DOHH2 (cell line): ENCODE measurements at regions not wholly inside any gene's neighbourhood (a gene's known extent, or its start where the extent isn't known, plus 50 kb on each side); places are given as distances from the start of the nearest gene placed in this dataset.

ENCODE experiments used
- EZH2phosphoT487 ChIP-seq: fragments of 200-600 bp; sonication (generic); IDR thresholded peaks from 2 replicates; pipeline ENCODE4 v1.6.1; 2017; ENCODE audit warnings: borderline replicate concordance, mild to moderate bottlenecking, antibody characterized with exemption, low read length, moderate library complexity, mixed read lengths
- TF ChIP-seq, protein P1 (sequence below): fragments of 200-600 bp; sonication (generic); IDR thresholded peaks from one replicate; pipeline ENCODE4 v1.5.1; 2014; ENCODE audit warnings: antibody characterized with exemption, mild to moderate bottlenecking, low read depth, low read length; ENCODE audit not compliant: poor library complexity, severe bottlenecking

DNA sequence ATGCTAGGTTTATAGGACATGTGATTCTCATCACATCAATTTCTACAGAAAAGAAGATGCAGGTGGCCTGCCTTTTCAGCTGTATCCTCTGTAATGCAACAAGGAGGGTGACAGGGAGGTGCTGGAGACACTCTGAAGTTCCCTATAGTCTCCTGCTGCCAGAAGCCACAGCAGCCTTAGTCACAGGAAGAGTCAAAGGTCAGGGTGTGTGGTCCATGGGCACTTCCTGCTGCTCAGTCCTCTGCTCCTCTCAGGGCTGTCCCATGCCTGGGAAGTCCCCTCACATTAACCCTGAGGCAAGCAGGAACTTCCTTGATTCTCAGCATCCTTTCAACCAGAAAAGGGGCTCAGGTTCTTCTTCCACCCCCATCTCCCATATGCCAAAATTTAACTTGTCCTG is 144.8 kb upstream of the FOXA2 start:
- TF ChIP-seq, protein P1, sequence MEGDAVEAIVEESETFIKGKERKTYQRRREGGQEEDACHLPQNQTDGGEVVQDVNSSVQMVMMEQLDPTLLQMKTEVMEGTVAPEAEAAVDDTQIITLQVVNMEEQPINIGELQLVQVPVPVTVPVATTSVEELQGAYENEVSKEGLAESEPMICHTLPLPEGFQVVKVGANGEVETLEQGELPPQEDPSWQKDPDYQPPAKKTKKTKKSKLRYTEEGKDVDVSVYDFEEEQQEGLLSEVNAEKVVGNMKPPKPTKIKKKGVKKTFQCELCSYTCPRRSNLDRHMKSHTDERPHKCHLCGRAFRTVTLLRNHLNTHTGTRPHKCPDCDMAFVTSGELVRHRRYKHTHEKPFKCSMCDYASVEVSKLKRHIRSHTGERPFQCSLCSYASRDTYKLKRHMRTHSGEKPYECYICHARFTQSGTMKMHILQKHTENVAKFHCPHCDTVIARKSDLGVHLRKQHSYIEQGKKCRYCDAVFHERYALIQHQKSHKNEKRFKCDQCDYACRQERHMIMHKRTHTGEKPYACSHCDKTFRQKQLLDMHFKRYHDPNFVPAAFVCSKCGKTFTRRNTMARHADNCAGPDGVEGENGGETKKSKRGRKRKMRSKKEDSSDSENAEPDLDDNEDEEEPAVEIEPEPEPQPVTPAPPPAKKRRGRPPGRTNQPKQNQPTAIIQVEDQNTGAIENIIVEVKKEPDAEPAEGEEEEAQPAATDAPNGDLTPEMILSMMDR, result no peak
- TF ChIP-seq EZH2phosphoT487, result no peak
